ENCODE measurements at regions not wholly inside any gene's neighbourhood (a gene's known extent, or its start where the extent isn't known, plus 50 kb on each side); places are given as distances from the start of the nearest gene placed in this dataset.
"Not testable (repeated sequence)": the region's sequence is repeated elsewhere in the genome, so short reads cannot be mapped to it uniquely, and the experiment has no call there.

GRCh38 chr3:40908612-40909011 is 290.7 kb upstream of the CTNNB1 start:
- no peak for DNase-seq

GRCh38 chr3:40911264-40911663 is 288.0 kb upstream of the CTNNB1 start:
- DNase-seq = no peak

- DNase-seq = no peak
Observed at GRCh38 chr3:40911928-40912327, 287.4 kb upstream of the CTNNB1 start.

GRCh38 chr3:40912461-40912860 is 286.8 kb upstream of the CTNNB1 start:
- DNase-seq = no peak

DNA sequence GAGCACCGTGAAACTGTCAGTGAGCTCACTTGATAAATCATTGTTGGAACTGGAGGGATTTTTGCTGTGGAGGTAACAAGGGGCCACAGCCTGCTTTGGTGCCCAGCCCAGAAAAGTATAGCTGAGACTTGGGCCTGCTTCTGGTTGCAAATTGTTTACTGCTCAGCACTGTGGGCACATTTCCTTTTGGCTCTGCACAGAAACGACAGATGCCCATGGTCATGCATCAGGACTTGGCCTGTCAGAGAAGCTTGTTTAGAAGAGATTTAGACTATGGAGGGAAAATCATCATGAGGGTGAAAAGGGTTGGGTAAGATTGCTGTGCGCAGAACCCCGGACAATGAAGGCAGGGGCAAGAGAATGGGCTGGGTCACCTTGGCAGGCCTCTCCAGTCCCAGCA is 286.1 kb upstream of the CTNNB1 start:
- no peak for DNase-seq

GRCh38 chr3:40913641-40914040 is 285.7 kb upstream of the CTNNB1 start:
- no peak for DNase-seq

DNA sequence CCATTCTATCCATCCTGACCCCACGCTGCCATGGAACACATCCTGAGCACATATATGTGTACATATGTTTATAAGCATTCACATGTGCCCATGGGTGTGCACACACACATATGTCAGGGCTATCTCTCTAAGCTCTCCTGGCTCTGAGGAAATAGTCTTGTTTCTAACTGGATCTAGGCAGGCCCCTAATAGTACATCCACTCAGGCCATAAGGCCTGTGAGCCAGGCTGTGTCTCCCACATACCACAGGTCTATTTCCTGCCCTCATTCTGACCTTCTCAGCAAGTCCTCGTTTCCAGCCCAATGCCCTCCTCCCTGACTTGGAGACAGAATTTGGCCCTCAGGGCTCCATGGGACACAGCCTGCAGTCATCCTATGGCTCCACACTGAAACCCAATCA is 284.8 kb upstream of the CTNNB1 start:
- no peak for DNase-seq

DNA sequence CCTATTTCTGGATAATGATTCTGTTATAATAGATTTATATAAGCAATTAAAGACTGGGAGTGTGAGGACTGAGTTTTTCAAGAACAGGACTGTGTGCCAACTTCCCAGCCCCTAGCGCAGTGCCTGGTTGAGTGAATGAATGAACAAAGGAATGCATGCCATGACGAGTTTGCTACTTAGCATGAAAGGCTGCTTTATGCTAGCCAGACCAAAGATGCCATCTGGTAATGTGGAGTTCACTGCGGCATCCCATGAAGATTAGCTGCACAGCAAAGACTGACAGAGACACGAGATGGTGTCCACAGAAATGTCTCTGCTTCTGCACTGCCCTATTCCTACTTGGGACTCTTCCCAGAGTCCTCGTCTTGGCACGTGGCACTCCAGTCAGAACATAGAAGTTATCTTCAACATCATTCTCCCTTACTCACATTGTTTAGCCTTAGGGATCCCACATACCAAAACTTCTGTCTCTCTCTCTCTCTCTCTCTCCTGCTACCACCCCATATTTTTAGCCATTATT is 283.9 kb upstream of the CTNNB1 start:
- DNase-seq = no peak

- DNase-seq = no peak
Observed at GRCh38 chr3:40920041-40920440, 279.3 kb upstream of the CTNNB1 start.

GRCh38 chr3:40921251-40921650 is 278.1 kb upstream of the CTNNB1 start:
- DNase-seq = no peak

DNA sequence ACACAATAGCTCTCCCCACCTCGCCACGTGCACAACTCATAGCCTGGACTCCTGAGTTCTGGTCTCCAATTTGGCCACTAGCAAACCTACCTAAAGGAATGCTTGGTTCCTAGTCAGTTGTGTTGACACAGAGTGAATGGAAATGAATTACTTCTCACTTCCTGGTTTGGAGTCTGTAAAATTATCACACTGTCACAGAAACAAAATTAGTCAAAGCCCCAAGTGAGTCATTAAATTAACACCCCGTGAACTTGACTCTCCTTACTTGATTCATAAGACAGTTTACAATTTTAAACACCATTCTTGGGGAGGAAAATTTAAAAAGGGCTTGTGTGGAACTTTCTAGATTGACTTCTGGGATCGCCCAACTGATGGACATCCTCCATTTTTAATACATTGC is 276.2 kb upstream of the CTNNB1 start:
- no peak for DNase-seq

DNA sequence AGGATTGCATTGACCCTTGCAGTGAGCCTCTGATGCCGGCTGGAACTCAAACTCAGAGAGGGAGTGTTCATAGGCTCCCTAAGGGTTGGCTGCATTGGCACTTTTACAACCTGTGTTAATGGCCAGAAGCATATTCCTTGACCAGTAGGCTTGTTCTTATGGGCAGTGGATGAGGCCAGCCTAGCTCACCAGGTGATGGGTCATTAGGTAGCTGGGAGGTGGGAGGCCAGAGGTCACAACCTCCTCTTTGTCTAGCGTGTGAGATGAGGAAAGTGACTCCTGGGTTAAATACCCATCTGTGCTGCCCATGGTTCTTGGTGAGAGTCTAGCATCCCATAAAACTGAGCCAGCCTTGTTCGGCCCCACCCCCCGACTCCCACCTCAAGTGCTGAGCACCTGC is 275.7 kb upstream of the CTNNB1 start:
- no peak for DNase-seq

DNA sequence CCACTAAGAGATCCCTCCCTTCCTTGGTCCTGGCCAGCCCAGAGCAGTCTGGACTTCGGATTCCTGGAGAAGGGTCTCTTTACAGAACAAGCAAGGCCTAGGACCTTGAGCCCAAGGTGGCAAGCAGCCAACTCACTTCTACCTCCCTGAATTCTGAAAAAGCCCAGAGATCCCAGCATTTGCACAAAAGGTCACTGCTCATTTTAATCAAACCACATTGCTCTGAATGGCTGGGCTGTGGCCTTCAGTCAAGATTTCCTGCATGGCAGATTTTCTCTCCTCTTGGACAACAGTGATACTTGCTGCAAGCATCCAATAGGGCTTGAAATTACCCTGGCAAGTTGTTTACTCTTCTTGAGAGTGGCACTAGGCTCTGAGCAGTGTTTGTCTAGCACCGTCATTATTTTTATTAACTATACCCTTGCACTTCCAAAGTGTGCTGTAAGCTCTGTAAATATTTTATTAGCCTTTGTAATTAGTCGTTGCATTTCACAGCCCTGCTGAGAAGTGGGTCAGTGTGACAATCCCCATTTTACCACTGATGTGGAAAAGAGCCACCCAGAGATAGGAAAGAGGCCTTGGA is 274.7 kb upstream of the CTNNB1 start:
- no peak for DNase-seq

GRCh38 chr3:40925231-40925630 is 274.1 kb upstream of the CTNNB1 start:
- no peak for DNase-seq

GRCh38 chr3:40930131-40930538 is 269.2 kb upstream of the CTNNB1 start:
- no peak for DNase-seq

- no peak for DNase-seq
Observed at GRCh38 chr3:40930756-40931155, 268.5 kb upstream of the CTNNB1 start.

DNA sequence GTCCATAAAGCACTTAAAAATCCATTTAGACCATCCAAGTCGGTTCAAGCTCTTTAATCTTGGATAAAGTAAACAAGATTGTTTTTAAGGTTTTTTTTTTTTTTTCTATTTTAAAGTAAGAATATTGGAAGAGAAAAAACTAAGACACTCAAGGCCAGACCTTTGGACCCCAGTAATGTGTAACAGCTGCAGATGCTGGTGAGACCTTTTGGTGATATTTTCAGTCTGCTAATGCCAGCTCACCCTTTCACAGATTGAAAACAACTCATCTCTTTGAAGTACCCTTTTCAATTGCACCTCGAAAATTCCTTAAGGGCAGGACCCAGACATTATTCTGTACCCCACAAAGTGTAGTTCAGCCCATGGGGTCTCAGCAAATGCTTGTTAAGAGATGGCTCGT is 260.7 kb upstream of the CTNNB1 start:
- DNase-seq = no peak

DNA sequence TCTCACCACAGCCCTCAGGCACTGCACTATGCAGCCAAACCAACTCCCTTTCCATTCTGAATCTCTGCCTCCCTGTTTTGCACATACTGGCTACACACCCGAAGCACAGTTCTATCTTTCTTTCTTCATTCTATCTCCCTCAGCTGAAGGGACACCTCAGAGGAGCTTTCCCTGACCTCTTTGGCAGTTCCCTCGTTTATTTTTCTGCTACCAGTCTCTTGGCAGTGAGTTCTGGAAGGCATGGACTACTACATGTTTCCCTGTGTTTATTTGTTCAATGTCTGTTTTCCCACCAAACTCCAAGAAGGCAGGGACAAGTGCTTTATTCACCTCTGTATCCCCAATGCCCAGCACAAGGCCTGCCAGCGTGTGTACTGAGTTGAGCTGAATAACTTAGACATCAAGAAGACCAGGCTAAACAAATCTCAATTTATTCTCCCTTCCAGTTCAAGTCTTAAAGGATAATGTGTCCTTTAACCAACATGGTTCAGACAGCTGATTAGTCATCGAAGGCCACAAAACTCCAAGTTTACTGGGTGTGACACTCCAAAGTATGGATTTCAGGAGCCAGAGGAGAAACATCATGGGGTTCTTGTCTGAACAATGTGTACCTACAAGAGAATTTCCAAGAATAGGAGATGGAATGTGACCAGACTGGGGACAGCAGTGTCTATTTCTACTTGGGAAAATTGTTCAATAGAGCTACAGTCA is 260.1 kb upstream of the CTNNB1 start:
- DNase-seq = no peak

- no peak for DNase-seq
Observed at GRCh38 chr3:40939741-40940130, 259.6 kb upstream of the CTNNB1 start.

- DNase-seq = no peak
Observed at GRCh38 chr3:40940651-40941050, 258.7 kb upstream of the CTNNB1 start.

GRCh38 chr3:40947022-40947421 is 252.3 kb upstream of the CTNNB1 start:
- DNase-seq = not testable (repeated sequence)

DNA sequence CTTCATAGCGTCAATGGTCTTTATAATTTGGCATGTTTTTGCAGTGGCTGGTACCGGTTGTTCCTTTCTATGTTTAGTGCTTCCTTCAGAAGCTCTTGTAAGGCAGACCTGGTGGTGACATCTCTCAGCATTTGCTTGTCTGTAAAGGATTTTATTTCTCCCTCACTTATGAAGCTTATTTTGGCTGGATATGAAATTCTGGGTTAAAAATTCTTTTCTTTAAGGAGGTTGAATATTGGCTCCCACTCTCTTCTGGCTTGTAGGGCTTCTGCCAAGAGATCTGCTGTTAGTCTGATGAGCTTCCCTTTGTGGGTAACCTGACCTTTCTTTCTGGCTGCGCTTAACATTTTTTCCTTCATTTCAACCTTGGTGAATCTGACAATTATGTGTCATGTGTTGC is 250.0 kb upstream of the CTNNB1 start:
- not testable (repeated sequence) for DNase-seq

DNA sequence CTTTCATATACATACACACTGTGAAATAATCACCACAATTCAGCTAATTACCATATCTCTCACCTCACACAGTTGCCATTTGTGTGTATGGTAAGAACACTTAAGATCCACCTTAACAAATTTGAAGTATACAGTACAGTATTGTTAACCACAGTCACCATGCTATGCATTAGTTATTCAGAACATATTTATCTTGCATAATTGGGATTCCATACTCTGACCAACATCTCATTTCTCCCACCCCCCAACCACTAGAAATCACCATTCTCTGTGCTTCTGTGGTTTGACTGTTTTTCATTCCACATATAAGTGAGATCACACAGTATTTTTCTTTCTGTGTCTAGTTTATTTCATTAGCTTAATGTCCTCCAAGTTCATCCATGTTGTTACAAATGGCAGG is 247.7 kb upstream of the CTNNB1 start:
- no peak for DNase-seq

DNA sequence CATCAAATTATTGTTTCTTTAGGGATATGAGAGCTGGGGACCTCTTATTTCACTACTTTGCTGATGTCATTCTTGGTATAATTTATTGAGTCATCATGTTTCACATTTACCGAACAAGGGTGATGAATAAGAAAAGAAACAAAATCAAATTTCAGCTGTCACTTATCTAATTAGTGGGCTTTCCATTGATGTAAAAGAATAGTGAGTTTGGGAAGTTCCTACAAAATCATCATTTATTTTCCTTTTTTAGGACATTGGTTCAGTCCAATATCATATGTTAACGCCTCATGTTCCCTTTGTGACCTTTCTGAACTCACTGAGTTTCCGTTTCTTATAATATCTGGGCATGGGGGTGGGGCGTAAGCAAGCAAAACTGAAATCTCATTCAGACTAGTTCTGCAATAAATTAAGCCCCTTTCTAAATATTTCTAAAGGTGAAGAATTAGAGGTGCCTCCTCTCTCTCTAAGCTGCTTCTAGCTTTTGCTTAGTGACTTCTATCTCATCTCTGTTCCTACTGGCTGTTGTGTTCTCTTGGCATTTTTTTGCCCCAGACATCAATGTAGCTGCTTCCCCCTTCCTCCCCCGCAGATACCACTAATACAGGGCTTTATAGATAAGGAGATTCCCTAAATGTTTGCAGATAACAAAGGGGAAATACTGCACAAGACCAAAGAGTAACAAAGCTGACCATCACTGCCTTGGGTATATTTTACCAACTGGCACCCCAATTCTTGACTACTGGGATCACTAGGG is 238.0 kb upstream of the CTNNB1 start:
- DNase-seq = no peak

Data from CD4-positive, alpha-beta T cell treated with Interleukin-6 for 4 hours (primary cell).